Astrocyte (in vitro differentiated cells and primary cell): ENCODE measurements at regions not wholly inside any gene's neighbourhood (a gene's known extent, or its start where the extent isn't known, plus 50 kb on each side); places are given as distances from the start of the nearest gene placed in this dataset.

Experiments used
- EZH2 ChIP-seq: IDR thresholded peaks from 2 replicates; pipeline ENCODE4 v1.6.1; 2012; ENCODE audit warnings: mild to moderate bottlenecking, low read length, inconsistent platforms; ENCODE audit not compliant: insufficient read depth
- TF ChIP-seq, protein P1 (sequence below): IDR thresholded peaks from 2 replicates; pipeline ENCODE4 v1.5.1; 2011; ENCODE audit warnings: low read depth, mild to moderate bottlenecking, inconsistent platforms, low read length, moderate library complexity; ENCODE audit not compliant: insufficient read depth

DNA sequence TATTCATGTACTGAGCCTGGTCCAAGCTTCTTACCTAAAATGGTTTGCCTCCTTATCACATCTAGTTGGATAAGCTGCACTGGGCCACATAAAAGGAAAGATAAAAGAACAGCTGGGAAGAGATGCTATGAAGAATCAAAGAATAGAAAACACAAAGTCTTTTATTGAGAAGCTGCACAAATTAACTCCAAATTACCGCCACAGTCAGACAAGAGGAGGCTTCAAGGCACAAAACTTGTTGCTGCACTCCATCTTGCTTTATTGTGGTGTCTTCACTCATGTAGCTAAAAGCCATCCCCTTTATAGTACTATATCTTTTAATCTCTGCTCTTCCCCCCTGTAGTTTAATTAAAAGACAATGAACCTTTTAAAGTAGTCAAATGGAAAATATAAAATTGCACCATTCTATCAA, 330.6 kb upstream of the PMFBP1 start:
- TF ChIP-seq, protein P1, sequence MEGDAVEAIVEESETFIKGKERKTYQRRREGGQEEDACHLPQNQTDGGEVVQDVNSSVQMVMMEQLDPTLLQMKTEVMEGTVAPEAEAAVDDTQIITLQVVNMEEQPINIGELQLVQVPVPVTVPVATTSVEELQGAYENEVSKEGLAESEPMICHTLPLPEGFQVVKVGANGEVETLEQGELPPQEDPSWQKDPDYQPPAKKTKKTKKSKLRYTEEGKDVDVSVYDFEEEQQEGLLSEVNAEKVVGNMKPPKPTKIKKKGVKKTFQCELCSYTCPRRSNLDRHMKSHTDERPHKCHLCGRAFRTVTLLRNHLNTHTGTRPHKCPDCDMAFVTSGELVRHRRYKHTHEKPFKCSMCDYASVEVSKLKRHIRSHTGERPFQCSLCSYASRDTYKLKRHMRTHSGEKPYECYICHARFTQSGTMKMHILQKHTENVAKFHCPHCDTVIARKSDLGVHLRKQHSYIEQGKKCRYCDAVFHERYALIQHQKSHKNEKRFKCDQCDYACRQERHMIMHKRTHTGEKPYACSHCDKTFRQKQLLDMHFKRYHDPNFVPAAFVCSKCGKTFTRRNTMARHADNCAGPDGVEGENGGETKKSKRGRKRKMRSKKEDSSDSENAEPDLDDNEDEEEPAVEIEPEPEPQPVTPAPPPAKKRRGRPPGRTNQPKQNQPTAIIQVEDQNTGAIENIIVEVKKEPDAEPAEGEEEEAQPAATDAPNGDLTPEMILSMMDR, result no peak
- TF ChIP-seq EZH2, result no peak
